Activated T-helper 2 cell treated with anti-CD3 and anti-CD28 coated beads, Interferon-gamma antibody, Interleukin-2, Interleukin-4, amounts not matched to agents 10 μg/mL and 5 μg/mL and 100 μg/mL, durations not matched to agents 14 hours and 24 hours and 36 hours (primary cell): ENCODE measurements at regions not wholly inside any gene's neighbourhood (a gene's known extent, or its start where the extent isn't known, plus 50 kb on each side); places are given as distances from the start of the nearest gene placed in this dataset.
"Not testable (repeated sequence)": the region's sequence is repeated elsewhere in the genome, so short reads cannot be mapped to it uniquely, and the experiment has no call there.

Experiments used
- DNase-seq: peaks from one replicate; pipeline ENCODE4 v3.0.0; 2021; ENCODE audit warnings: low spot score
- H3K27ac Mint-ChIP-seq: one replicate; pipeline ENCODE4 v1.8.0; 2021; ENCODE audit warnings: mixed read lengths
- H3K27me3 Mint-ChIP-seq: one replicate; pipeline ENCODE4 v1.8.0; 2021; ENCODE audit warnings: low read depth, mixed read lengths
- H3K36me3 Mint-ChIP-seq: one replicate; pipeline ENCODE4 v1.8.0; 2021; ENCODE audit warnings: low read depth, mixed read lengths
- H3K4me1 Mint-ChIP-seq: one replicate; pipeline ENCODE4 v1.8.0; 2021; ENCODE audit warnings: low read depth, mixed read lengths
- H3K4me3 Mint-ChIP-seq: one replicate; pipeline ENCODE4 v1.8.0; 2021; ENCODE audit warnings: low read depth, mild to moderate bottlenecking, moderate library complexity, mixed read lengths
- H3K9me3 Mint-ChIP-seq: one replicate; pipeline ENCODE4 v1.8.0; 2021; ENCODE audit warnings: mixed read lengths
- intact Hi-C: fragments of 100-400 bp; cut with micrococcal nuclease; formaldehyde crosslinking; loops from one replicate; pipeline ENCODE4 v1.15.1; 2023

GRCh38 chr2:52264488-52264887, 1232.6 kb upstream of the NRXN1 start:
- Mint-ChIP-seq H3K4me1 (no peaks in the 10 kb centered on the region), H3K27me3 (no peaks in the 10 kb centered on the region), H3K9me3 (peaks cover 14% of the 10 kb centered on the region), H3K36me3 (no peaks in the 10 kb centered on the region), H3K4me3 (no peak overlapping the region), H3K27ac (no peak overlapping the region)
- no peak for DNase-seq
- intact Hi-C loops, result no loop called here

GRCh38 chr2:52260904-52261303, 1229.0 kb upstream of the NRXN1 start:
- Mint-ChIP-seq H3K4me3 (no peak overlapping the region), H3K27me3 (no peaks in the 10 kb centered on the region), H3K9me3 (peaks cover 14% of the 10 kb centered on the region), H3K36me3 (no peaks in the 10 kb centered on the region), H3K4me1 (no peaks in the 10 kb centered on the region), H3K27ac (no peak overlapping the region)
- DNase-seq, result no peak
- intact Hi-C loops, result no loop called here

GRCh38 chr2:52258967-52259366, 1227.0 kb upstream of the NRXN1 start:
- H3K27ac Mint-ChIP-seq, H3K4me3 Mint-ChIP-seq, H3K36me3 Mint-ChIP-seq, H3K27me3 Mint-ChIP-seq, intact Hi-C loops, DNase-seq, H3K4me1 Mint-ChIP-seq: not testable (repeated sequence)
- peaks cover 24% of the 10 kb centered on the region for H3K9me3 Mint-ChIP-seq

- no peak for DNase-seq
- intact Hi-C loops, result no loop called here
- Mint-ChIP-seq H3K27me3 (no peaks in the 10 kb centered on the region), H3K36me3 (no peaks in the 10 kb centered on the region), H3K27ac (no peak overlapping the region), H3K4me1 (no peaks in the 10 kb centered on the region), H3K9me3 (peaks cover 24% of the 10 kb centered on the region), H3K4me3 (no peak overlapping the region)
Measured at GRCh38 chr2:52258038-52258437, 1226.1 kb upstream of the NRXN1 start.

- peaks cover 39% of the 10 kb centered on the region for H3K9me3 Mint-ChIP-seq
- no peak overlapping the region for H3K4me3 Mint-ChIP-seq
- H3K27ac Mint-ChIP-seq, result no peak overlapping the region
- DNase-seq, result no peak
- H3K4me1 Mint-ChIP-seq, result no peaks in the 10 kb centered on the region
- H3K36me3 Mint-ChIP-seq, result no peaks in the 10 kb centered on the region
- intact Hi-C loops, result no loop called here
- no peaks in the 10 kb centered on the region for H3K27me3 Mint-ChIP-seq
Measured at GRCh38 chr2:52253416-52253980, 1221.6 kb upstream of the NRXN1 start.

GRCh38 chr2:52238782-52239181, 1206.8 kb upstream of the NRXN1 start:
- intact Hi-C loops, result no loop called here

GRCh38 chr2:52222128-52222527, 1190.2 kb upstream of the NRXN1 start:
- Mint-ChIP-seq H3K36me3 (no peaks in the 10 kb centered on the region), H3K4me1 (no peaks in the 10 kb centered on the region), H3K4me3 (no peak overlapping the region), H3K27ac (no peak overlapping the region), H3K27me3 (no peaks in the 10 kb centered on the region), H3K9me3 (peaks cover 17% of the 10 kb centered on the region)
- intact Hi-C loops, result no loop called here
- DNase-seq, result no peak

More at GRCh38 chr2:52238782-52239181, 1206.8 kb upstream of the NRXN1 start:
- H3K27me3 Mint-ChIP-seq, result no peaks in the 10 kb centered on the region
- no peaks in the 10 kb centered on the region for H3K4me1 Mint-ChIP-seq
- H3K4me3 Mint-ChIP-seq, result no peak overlapping the region
- H3K9me3 Mint-ChIP-seq, result peaks cover 23% of the 10 kb centered on the region
- no peak overlapping the region for H3K27ac Mint-ChIP-seq
- H3K36me3 Mint-ChIP-seq, result no peaks in the 10 kb centered on the region
- DNase-seq, result no peak

GRCh38 chr2:52220393-52220792, 1188.5 kb upstream of the NRXN1 start:
- Mint-ChIP-seq H3K36me3 (no peaks in the 10 kb centered on the region), H3K9me3 (peaks cover 16% of the 10 kb centered on the region), H3K4me1 (no peaks in the 10 kb centered on the region), H3K4me3 (no peak overlapping the region), H3K27ac (no peak overlapping the region), H3K27me3 (no peaks in the 10 kb centered on the region)
- no peak for DNase-seq
- intact Hi-C loops, result no loop called here

GRCh38 chr2:52210611-52211010, 1178.7 kb upstream of the NRXN1 start:
- Mint-ChIP-seq H3K9me3 (peaks cover 16% of the 10 kb centered on the region), H3K27ac (no peak overlapping the region), H3K27me3 (no peaks in the 10 kb centered on the region), H3K36me3 (no peaks in the 10 kb centered on the region), H3K4me3 (no peak overlapping the region), H3K4me1 (no peaks in the 10 kb centered on the region)
- no peak for DNase-seq
- intact Hi-C loops, result no loop called here

- Mint-ChIP-seq H3K9me3 (peaks cover 16% of the 10 kb centered on the region), H3K4me1 (no peaks in the 10 kb centered on the region), H3K27me3 (no peaks in the 10 kb centered on the region), H3K27ac (no peak overlapping the region), H3K4me3 (no peak overlapping the region), H3K36me3 (no peaks in the 10 kb centered on the region)
- intact Hi-C loops, result no loop called here
- no peak for DNase-seq
Measured at GRCh38 chr2:52210161-52210560, 1178.2 kb upstream of the NRXN1 start.

- Mint-ChIP-seq H3K4me3 (no peak overlapping the region), H3K4me1 (no peaks in the 10 kb centered on the region), H3K27me3 (no peaks in the 10 kb centered on the region), H3K9me3 (peaks cover 27% of the 10 kb centered on the region), H3K27ac (no peak overlapping the region), H3K36me3 (no peaks in the 10 kb centered on the region)
- DNase-seq, result no peak
- intact Hi-C loops, result no loop called here
Measured at GRCh38 chr2:52194342-52194741, 1162.4 kb upstream of the NRXN1 start.

GRCh38 chr2:52193804-52194203, 1161.9 kb upstream of the NRXN1 start:
- no peak for DNase-seq
- Mint-ChIP-seq H3K27ac (no peak overlapping the region), H3K36me3 (no peaks in the 10 kb centered on the region), H3K9me3 (peaks cover 27% of the 10 kb centered on the region), H3K27me3 (no peaks in the 10 kb centered on the region), H3K4me3 (no peak overlapping the region), H3K4me1 (no peaks in the 10 kb centered on the region)
- intact Hi-C loops, result no loop called here

GRCh38 chr2:52192656-52193055, 1160.7 kb upstream of the NRXN1 start:
- intact Hi-C loops, result no loop called here
- no peak for DNase-seq
- H3K4me3 Mint-ChIP-seq, result no peak overlapping the region
- H3K4me1 Mint-ChIP-seq, result no peaks in the 10 kb centered on the region
- no peaks in the 10 kb centered on the region for H3K27me3 Mint-ChIP-seq
- H3K27ac Mint-ChIP-seq, result no peak overlapping the region
- no peaks in the 10 kb centered on the region for H3K36me3 Mint-ChIP-seq
- peaks cover 27% of the 10 kb centered on the region for H3K9me3 Mint-ChIP-seq

GRCh38 chr2:52181080-52181479, 1149.1 kb upstream of the NRXN1 start:
- intact Hi-C loops, result no loop called here
- H3K9me3 Mint-ChIP-seq, result peaks cover 21% of the 10 kb centered on the region
- no peak for DNase-seq
- H3K27ac Mint-ChIP-seq, result no peak overlapping the region
- no peak overlapping the region for H3K4me3 Mint-ChIP-seq
- no peaks in the 10 kb centered on the region for H3K36me3 Mint-ChIP-seq
- no peaks in the 10 kb centered on the region for H3K27me3 Mint-ChIP-seq
- no peaks in the 10 kb centered on the region for H3K4me1 Mint-ChIP-seq
